A673 (cell line): ENCODE measurements at regions not wholly inside any gene's neighbourhood (a gene's known extent, or its start where the extent isn't known, plus 50 kb on each side); places are given as distances from the start of the nearest gene placed in this dataset.

Source experiments
- BruUV-seq: library from RNA; stranded (reverse); fragments of 400-500 nt; replicated peaks from 2 replicates; lab custom pipeline; 2021; lab: Mats Ljungman, UMichigan
- CTCF ChIA-PET: fragments of 300-600 bp; sonication (Branson Sonifier 250); formaldehyde crosslinking; loops from one replicate; lab custom pipeline; 2022; ENCODE audit warnings: antibody characterized with exemption; lab: Charles Lee
- POLR2A ChIA-PET: fragments of 300-600 bp; sonication (Branson Sonifier 250); formaldehyde crosslinking; loops from one replicate; lab custom pipeline; 2022; ENCODE audit warnings: antibody characterized with exemption; ENCODE audit not compliant: low non-redundant PET; lab: Charles Lee
- DNase-seq: peaks from one replicate; pipeline ENCODE4 v3.0.0-alpha.2; 2015; ENCODE audit warnings: low spot score
- H3K27ac ChIP-seq: fragments of 200-600 bp; sonication (generic); 2 replicates; pipeline ENCODE4 v1.5.1; 2016; ENCODE audit warnings: mixed run types, low read depth, mild to moderate bottlenecking, mixed read lengths, antibody characterized with exemption, low read length; ENCODE audit not compliant: poor library complexity, severe bottlenecking
- H3K27me3 ChIP-seq: fragments of 200-600 bp; sonication (generic); replicated peaks from 2 replicates; pipeline ENCODE4 v1.6.1; 2017; ENCODE audit warnings: mixed run types, low read depth, mild to moderate bottlenecking, mixed read lengths, antibody characterized with exemption, low read length; ENCODE audit not compliant: insufficient read depth, poor library complexity
- H3K36me3 ChIP-seq: fragments of 200-600 bp; sonication (generic); 2 replicates; pipeline ENCODE4 v1.6.1; 2016; ENCODE audit warnings: mixed run types, mild to moderate bottlenecking, mixed read lengths, antibody characterized with exemption, low read length; ENCODE audit not compliant: insufficient read depth, poor library complexity, severe bottlenecking
- H3K4me1 ChIP-seq: fragments of 200-600 bp; sonication (generic); 2 replicates; pipeline ENCODE4 v1.6.1; 2017; ENCODE audit warnings: mixed run types, mild to moderate bottlenecking, mixed read lengths, antibody characterized with exemption, low read length; ENCODE audit not compliant: insufficient read depth, poor library complexity, severe bottlenecking
- H3K4me3 ChIP-seq: fragments of 200-600 bp; sonication (generic); 2 replicates; pipeline ENCODE4 v1.5.1; 2016; ENCODE audit warnings: low read depth, mixed run types, mild to moderate bottlenecking, mixed read lengths, low read length; ENCODE audit not compliant: poor library complexity, severe bottlenecking
- H3K9me3 ChIP-seq: fragments of 200-600 bp; sonication (generic); 2 replicates; pipeline ENCODE4 v1.6.1; 2016; ENCODE audit warnings: mixed run types, low read depth, mild to moderate bottlenecking, mixed read lengths, antibody characterized with exemption, low read length; ENCODE audit not compliant: poor library complexity, severe bottlenecking
- CTCF ChIP-seq: fragments of 300-800, 200-600 bp; sonication (generic); conservative IDR thresholded peaks from 2 replicates; pipeline ENCODE4 v1.5.1; 2017; ENCODE audit warnings: low read depth, mild to moderate bottlenecking, antibody characterized with exemption, low read length, moderate library complexity, mixed read lengths
- EZH2 ChIP-seq: fragments of 200-600 bp; sonication (generic); IDR thresholded peaks from 2 replicates; pipeline ENCODE4 v1.6.1; 2017; ENCODE audit warnings: borderline replicate concordance, low read depth, mild to moderate bottlenecking, mixed read lengths, antibody characterized with exemption, low read length; ENCODE audit not compliant: poor library complexity, severe bottlenecking
- intact Hi-C: fragments of 100-400 bp; cut with micrococcal nuclease; formaldehyde crosslinking; loops from one replicate; pipeline ENCODE4 v1.10.0; 2022; ENCODE audit not compliant: unreplicated experiment

- ChIA-PET CTCF (no interaction called here), POLR2A (interaction anchor here (0.6 kb wide), 1 partner anchor 315 kb away, joined by 4 read pairs; no protein-coding TSS in a partner anchor)
- Histone ChIP-seq H3K27ac (no peak overlapping the region), H3K9me3 (no peaks in the 10 kb centered on the region), H3K36me3 (no peaks in the 10 kb centered on the region), H3K4me1 (no peaks in the 10 kb centered on the region), H3K4me3 (no peak overlapping the region), H3K27me3 (no peaks in the 10 kb centered on the region)
- TF ChIP-seq EZH2: no peak
- 0 out of 2 replicates have a peak, but pooled peaks have one; percentile 16 for TF ChIP-seq CTCF
- intact Hi-C loops: no loop called here
- no TSS peak for BruUV-seq
- no peak for DNase-seq
Observed at GRCh38 chr11:134634897-134635831, 223.1 kb upstream of the B3GAT1 start.

- peaks cover 5% of the 10 kb centered on the region for H3K27me3 ChIP-seq
- H3K27ac ChIP-seq: no peak overlapping the region
- POLR2A ChIA-PET: no interaction called here
- TF ChIP-seq CTCF (no peak), EZH2 (no peak)
- H3K4me1 ChIP-seq: no peaks in the 10 kb centered on the region
- intact Hi-C loops: no loop called here
- H3K9me3 ChIP-seq: no peaks in the 10 kb centered on the region
- no TSS peak for BruUV-seq
- no peak overlapping the region for H3K4me3 ChIP-seq
- DNase-seq: no peak
- CTCF ChIA-PET: no interaction called here
- no peaks in the 10 kb centered on the region for H3K36me3 ChIP-seq
Observed at GRCh38 chr11:134633276-134633675, 221.2 kb upstream of the B3GAT1 start.

GRCh38 chr11:134632347-134633119 is 220.5 kb upstream of the B3GAT1 start:
- ChIA-PET CTCF (no interaction called here), POLR2A (no interaction called here)
- TF ChIP-seq EZH2 (no peak), CTCF (no peak)
- peaks cover 5% of the 10 kb centered on the region for H3K27me3 ChIP-seq
- H3K4me3 ChIP-seq: no peak overlapping the region
- no TSS peak for BruUV-seq
- no peaks in the 10 kb centered on the region for H3K36me3 ChIP-seq
- H3K27ac ChIP-seq: no peak overlapping the region
- intact Hi-C loops: no loop called here
- no peak for DNase-seq
- H3K4me1 ChIP-seq: no peaks in the 10 kb centered on the region
- H3K9me3 ChIP-seq: no peaks in the 10 kb centered on the region
